Esophagus muscularis mucosa (tissue), 4 donors: ENCODE measurements at regions not wholly inside any gene's neighbourhood (a gene's known extent, or its start where the extent isn't known, plus 50 kb on each side); places are given as distances from the start of the nearest gene placed in this dataset.

ENCODE experiments used
- DNase-seq: peaks from one replicate; pipeline ENCODE4 v3.0.0-alpha.2; 2017; ENCODE audit errors: extremely low spot score
- H3K27ac ChIP-seq, 4 donors: fragments of 200-600 bp; sonication (generic); replicated peaks in 1 of 4; 1 replicate in 3 of 4; 2 replicates in 1 of 4; pipeline ENCODE4 v1.5.1; 2016 to 2019; ENCODE audit warnings: mild to moderate bottlenecking in 1 of 4
- H3K27me3 ChIP-seq, 4 donors: fragments of 200-600 bp; sonication (generic); one replicate each; pipeline versions ENCODE4 v1.5.1 to v1.6.0; 2016 to 2019
- H3K36me3 ChIP-seq, 4 donors: fragments of 200-600 bp; sonication (generic); one replicate each; pipeline ENCODE4 v1.5.1; 2016 to 2019
- H3K4me1 ChIP-seq, 4 donors: fragments of 200-600 bp; sonication (generic); one replicate each; pipeline ENCODE4 v1.5.1; 2016 to 2019
- H3K4me3 ChIP-seq, 4 donors: fragments of 200-600 bp; sonication (generic); 1 replicate in 2 of 4; 2 replicates in 2 of 4; pipeline ENCODE4 v1.5.1; 2016 to 2019; ENCODE audit warnings: mild to moderate bottlenecking in 4 of 4, moderate library complexity in 1 of 4
- H3K9me3 ChIP-seq, 4 donors: fragments of 200-600 bp; sonication (generic); 1 replicate in 3 of 4; 2 replicates in 1 of 4; pipeline ENCODE4 v1.5.1; 2016 to 2019
- CTCF ChIP-seq, 3 experiments: fragments of 200-600 bp in 2 of 3; fragments of 450-650 bp in 1 of 3; sonication (generic) in 2 of 3; IDR thresholded peaks; one replicate each; pipeline ENCODE4 v1.5.1; 2017 to 2019; ENCODE audit warnings: antibody characterized with exemption in 3 of 3, mild to moderate bottlenecking in 2 of 3, moderate library complexity in 1 of 3
- EP300 ChIP-seq: sonication (generic); formaldehyde crosslinking; IDR thresholded peaks from one replicate; pipeline ENCODE4 v1.6.1; 2017; ENCODE audit warnings: antibody characterized with exemption
- POLR2A ChIP-seq: fragments of 450-650 bp; IDR thresholded peaks from one replicate; pipeline ENCODE4 v1.6.1; 2017; ENCODE audit warnings: antibody characterized with exemption, moderate library complexity, mild to moderate bottlenecking, low read depth
- POLR2AphosphoS5 ChIP-seq, 2 donors: sonication (generic); formaldehyde crosslinking; IDR thresholded peaks; one replicate each; pipeline ENCODE4 v1.6.1; 2017; ENCODE audit warnings: antibody characterized with exemption in 2 of 2
- WGBS: methylation state at CpG from one replicate; pipeline ENCODE4 v1.1.5; 2018; 5-methylcytosine and 5-hydroxymethylcytosine counted together
- intact Hi-C: fragments of 100-400 bp; cut with DNase I; formaldehyde crosslinking; loops from one replicate; pipeline ENCODE4 v1.15.1; 2023

DNA sequence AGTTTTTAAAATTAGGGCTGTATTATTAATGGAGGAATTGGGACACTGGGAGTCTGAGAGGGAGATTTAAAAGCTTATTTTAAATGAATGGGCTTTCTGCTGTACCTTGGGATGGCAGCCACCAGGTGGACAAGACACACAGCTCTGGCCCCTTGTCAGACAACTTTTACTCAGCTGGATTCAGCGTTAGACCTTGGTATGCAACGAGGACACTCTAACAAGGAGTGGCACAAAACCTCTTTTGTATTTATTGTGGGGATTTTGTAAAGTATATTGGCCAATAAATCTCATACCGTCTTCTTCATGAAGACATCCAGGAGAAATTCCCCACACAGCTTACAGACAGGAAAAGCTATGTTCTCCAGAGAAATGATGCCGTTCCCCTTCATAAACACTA, 105.7 kb downstream of the LCA5 start:
- DNase-seq: no peak
- intact Hi-C loops: no loop called here
- TF ChIP-seq POLR2A (no peak), CTCF (IDR thresholded peaks at IDR 0.05) (peak in 1 of 3 experiments; percentile 10)
- H3K9me3 ChIP-seq: no peaks in the 10 kb centered on the region
- H3K4me3 ChIP-seq: no peak overlapping the region
- WGBS: 74% methylated on average over 4 of the region's 4 CpGs
- no peak overlapping the region for H3K27ac ChIP-seq
- no peaks in the 10 kb centered on the region for H3K27me3 ChIP-seq
- no peaks in the 10 kb centered on the region for H3K36me3 ChIP-seq
- H3K4me1 ChIP-seq: no peaks in the 10 kb centered on the region

DNA sequence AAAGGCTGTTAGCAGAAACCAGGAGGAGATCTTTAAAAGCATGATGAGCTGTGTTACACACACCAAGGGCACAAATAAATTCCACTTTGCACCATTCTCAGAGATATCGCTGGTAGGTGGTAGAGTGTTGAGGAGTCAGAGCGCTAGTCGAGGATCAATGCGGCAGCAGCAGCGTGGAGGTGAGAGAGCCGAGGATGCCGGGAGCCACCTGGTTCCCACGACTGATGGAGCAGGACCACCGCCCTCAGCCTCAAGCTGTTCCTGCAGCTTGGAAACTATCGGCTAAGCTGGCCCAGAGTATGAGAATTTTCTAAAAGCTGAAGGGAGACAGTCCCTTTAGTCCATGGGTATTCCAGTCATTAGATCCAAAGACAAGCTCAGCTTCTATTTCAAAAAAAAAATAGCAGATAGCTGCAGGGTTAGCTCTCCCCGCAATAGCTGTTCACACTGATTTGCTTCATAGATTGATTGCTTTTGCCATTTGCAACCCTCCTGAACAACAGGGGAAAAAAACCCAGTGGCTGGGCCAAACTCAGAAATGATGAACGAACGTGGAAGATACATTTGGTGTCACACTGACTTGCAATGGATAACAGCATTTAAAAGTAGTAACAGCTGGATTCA, 106.2 kb downstream of the LCA5 start:
- DNase-seq: no peak

GRCh38 chr6:79427721-79428120, 109.5 kb downstream of the LCA5 start:
- 59% methylated on average over 2 of the region's 2 CpGs for WGBS
- Histone ChIP-seq H3K27ac (no peak overlapping the region), H3K27me3 (no peaks in the 10 kb centered on the region), H3K4me3 (no peak overlapping the region), H3K4me1 (no peaks in the 10 kb centered on the region), H3K36me3 (no peaks in the 10 kb centered on the region), H3K9me3 (no peaks in the 10 kb centered on the region)
- TF ChIP-seq CTCF (IDR thresholded peaks at IDR 0.05) (no peak), EP300 (no peak), POLR2AphosphoS5 (IDR thresholded peaks at IDR 0.05) (no peak), POLR2A (no peak)
- intact Hi-C loops: no loop called here
- DNase-seq: no peak

More for the DNA sequence above, 106.2 kb downstream of the LCA5 start:
- 96% methylated on average over 13 of the region's 13 CpGs for WGBS
- H3K4me1 ChIP-seq: no peaks in the 10 kb centered on the region
- no peak overlapping the region for H3K27ac ChIP-seq
- no peaks in the 10 kb centered on the region for H3K9me3 ChIP-seq
- no peak for TF ChIP-seq EP300
- no peak for TF ChIP-seq POLR2A
- TF ChIP-seq POLR2AphosphoS5 (IDR thresholded peaks at IDR 0.05): no peak
- TF ChIP-seq CTCF (IDR thresholded peaks at IDR 0.05): no peak
- no peak overlapping the region for H3K4me3 ChIP-seq
- H3K27me3 ChIP-seq: no peaks in the 10 kb centered on the region
- no peaks in the 10 kb centered on the region for H3K36me3 ChIP-seq
- intact Hi-C loops: no loop called here

DNA sequence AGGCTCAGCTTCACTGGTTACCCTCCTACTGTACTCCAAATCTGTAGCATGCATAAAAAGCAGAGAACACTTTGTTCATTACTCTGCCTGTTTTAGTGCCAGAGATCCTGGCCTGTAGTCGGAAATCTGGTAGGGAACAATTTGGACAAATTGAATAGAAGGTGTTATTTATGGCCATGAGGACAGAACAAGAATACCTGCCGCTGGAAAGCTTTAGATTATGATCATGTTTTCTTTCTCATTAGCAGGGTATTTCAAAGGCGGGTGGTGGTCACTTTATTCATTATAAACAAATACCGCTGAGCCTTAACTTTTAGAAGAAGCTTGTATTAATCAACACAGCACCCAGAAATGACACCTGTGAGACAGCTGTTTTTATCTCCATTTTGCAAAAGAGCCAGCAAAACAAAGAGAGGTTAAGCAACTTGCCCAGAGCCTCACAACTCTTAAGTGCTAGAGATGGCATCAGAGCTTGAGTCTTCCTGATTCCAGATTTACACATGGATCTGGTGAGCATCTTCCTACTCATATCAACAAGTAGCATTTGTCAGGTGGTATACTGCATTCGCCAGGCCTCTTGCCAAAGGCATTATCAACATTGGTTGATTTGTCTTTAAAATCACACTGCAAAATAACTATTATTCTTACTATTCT, 110.5 kb downstream of the LCA5 start:
- Histone ChIP-seq H3K9me3 (no peaks in the 10 kb centered on the region), H3K4me3 (no peak overlapping the region), H3K36me3 (no peaks in the 10 kb centered on the region), H3K27me3 (no peaks in the 10 kb centered on the region), H3K4me1 (peaks cover 3 to 7% (median 6%) of the 10 kb centered on the region in 4 donors), H3K27ac (no peak overlapping the region)
- TF ChIP-seq CTCF (IDR thresholded peaks at IDR 0.05): no peak
- no peak for TF ChIP-seq POLR2AphosphoS5 (IDR thresholded peaks at IDR 0.05)
- TF ChIP-seq EP300: no peak
- no peak for TF ChIP-seq POLR2A
- no peak for DNase-seq
- 90% methylated on average over 5 of the region's 5 CpGs for WGBS
- intact Hi-C loops: no loop called here
